Gastrocnemius medialis (tissue), 4 donors: ENCODE measurements at regions not wholly inside any gene's neighbourhood (a gene's known extent, or its start where the extent isn't known, plus 50 kb on each side); places are given as distances from the start of the nearest gene placed in this dataset.

Experiments
- ATAC-seq, 2 donors: fragments of 150-250 bp; one replicate each; pipeline ENCODE4 v1.9.1; 2016
- DNase-seq, 2 donors: peaks; one replicate each; pipeline ENCODE4 v3.0.0-alpha.2; 2019
- H3K27ac ChIP-seq, 4 donors: fragments of 200-600 bp; sonication (generic); 1 replicate in 1 of 4; 2 replicates in 3 of 4; pipeline ENCODE4 v1.5.1; 2016 to 2018; ENCODE audit warnings: mild to moderate bottlenecking in 2 of 4, moderate library complexity in 1 of 4
- H3K27me3 ChIP-seq, 3 donors: fragments of 200-600 bp; sonication (generic) in 2 of 3; 1 replicate in 1 of 3; 2 replicates in 2 of 3; pipeline versions ENCODE4 v1.5.1 to v1.6.0; 2016 to 2019; ENCODE audit warnings: mild to moderate bottlenecking in 1 of 3, moderate library complexity in 1 of 3
- H3K36me3 ChIP-seq, 2 donors: fragments of 200-600 bp; sonication (generic) in 1 of 2; one replicate each; pipeline ENCODE4 v1.5.1; 2017 to 2018
- H3K4me1 ChIP-seq, 2 donors: fragments of 200-600 bp; sonication (generic) in 1 of 2; one replicate each; pipeline ENCODE4 v1.5.1; 2016 to 2017; ENCODE audit warnings: mild to moderate bottlenecking in 2 of 2
- H3K4me3 ChIP-seq, 4 donors: fragments of 200-600 bp; sonication (generic) in 3 of 4; 1 replicate in 1 of 4; 2 replicates in 3 of 4; pipeline ENCODE4 v1.5.1; 2016 to 2019; ENCODE audit warnings: mild to moderate bottlenecking in 2 of 4
- H3K9me3 ChIP-seq, 3 donors: fragments of 200-600 bp; sonication (generic) in 2 of 3; 1 replicate in 1 of 3; 2 replicates in 2 of 3; pipeline ENCODE4 v1.5.1; 2016 to 2019
- POLR2A ChIP-seq, 2 donors: fragments of 450-650 bp; IDR thresholded peaks; one replicate each; pipeline ENCODE4 v1.6.1; 2017; ENCODE audit warnings: antibody characterized with exemption in 2 of 2, mild to moderate bottlenecking in 2 of 2, moderate library complexity in 2 of 2
- in situ Hi-C, 4 donors: fragments of 200-750 bp; cut with MboI; loops; one replicate each; pipeline versions ENCODE4 v1.15.0 to v1.8.0; 2017; ENCODE audit warnings: low sequenced_read_pairs in 4 of 4
- intact Hi-C: fragments of 100-400 bp; cut with DNase I; formaldehyde crosslinking; loops from one replicate; pipeline ENCODE4 v1.15.1; 2023; ENCODE audit warnings: low total_unique reads
- TF ChIP-seq, protein P1 (sequence below), 5 experiments: fragments of 450-650 bp in 3 of 5; fragments of 200-600 bp in 2 of 5; sonication (generic) in 2 of 5; IDR thresholded peaks in 4 of 5; conservative IDR thresholded peaks in 1 of 5; 1 replicate in 4 of 5; 2 replicates in 1 of 5; pipeline ENCODE4 v1.5.1; 2016 to 2019; ENCODE audit warnings: antibody characterized with exemption in 5 of 5, mild to moderate bottlenecking in 3 of 5, moderate library complexity in 3 of 5

DNA sequence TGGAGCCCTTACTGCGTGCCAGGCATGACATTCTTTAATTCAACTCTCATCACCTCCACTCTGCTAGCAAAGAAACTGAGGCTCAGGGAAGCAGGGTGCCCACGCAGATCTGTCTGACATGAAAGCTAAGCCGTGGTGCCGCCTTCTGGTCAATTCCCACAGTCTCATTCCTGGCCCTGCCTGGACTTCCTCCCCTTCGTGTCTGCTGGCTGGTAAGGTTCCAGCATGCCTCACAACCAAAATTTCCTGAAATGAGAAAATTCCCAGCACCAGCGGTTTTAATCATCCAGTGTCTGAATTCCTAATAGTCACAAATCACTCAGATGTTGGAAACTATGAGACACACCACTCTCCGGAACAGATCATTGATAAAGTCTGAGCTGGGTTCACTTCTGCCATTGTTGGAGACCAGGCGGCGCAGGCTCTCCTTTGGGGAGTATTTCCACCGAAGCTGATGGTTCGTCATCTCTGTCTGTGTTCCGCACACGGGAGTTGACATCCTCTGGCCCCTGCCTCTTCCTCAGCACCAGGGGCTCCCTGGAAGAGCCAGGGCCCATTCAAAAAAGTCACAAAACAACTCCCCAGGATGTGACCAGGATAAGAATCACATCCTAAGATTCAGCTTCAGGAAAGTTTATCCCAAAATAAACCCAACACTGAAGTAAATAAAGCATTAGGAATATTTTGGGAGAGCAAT lies 167.7 kb downstream of the PLPP3 start:
- Histone ChIP-seq H3K27ac (peak overlapping the region; percentile 7 to 25 (median 18)), H3K4me1 (no peaks in the 10 kb centered on the region), H3K36me3 (no peaks in the 10 kb centered on the region), H3K27me3 (no peaks in the 10 kb centered on the region), H3K9me3 (no peaks in the 10 kb centered on the region), H3K4me3 (no peak overlapping the region)
- intact Hi-C loops (no loop called here), in situ Hi-C loops (no loop called here)
- DNase-seq: no peak
- TF ChIP-seq, protein P1, sequence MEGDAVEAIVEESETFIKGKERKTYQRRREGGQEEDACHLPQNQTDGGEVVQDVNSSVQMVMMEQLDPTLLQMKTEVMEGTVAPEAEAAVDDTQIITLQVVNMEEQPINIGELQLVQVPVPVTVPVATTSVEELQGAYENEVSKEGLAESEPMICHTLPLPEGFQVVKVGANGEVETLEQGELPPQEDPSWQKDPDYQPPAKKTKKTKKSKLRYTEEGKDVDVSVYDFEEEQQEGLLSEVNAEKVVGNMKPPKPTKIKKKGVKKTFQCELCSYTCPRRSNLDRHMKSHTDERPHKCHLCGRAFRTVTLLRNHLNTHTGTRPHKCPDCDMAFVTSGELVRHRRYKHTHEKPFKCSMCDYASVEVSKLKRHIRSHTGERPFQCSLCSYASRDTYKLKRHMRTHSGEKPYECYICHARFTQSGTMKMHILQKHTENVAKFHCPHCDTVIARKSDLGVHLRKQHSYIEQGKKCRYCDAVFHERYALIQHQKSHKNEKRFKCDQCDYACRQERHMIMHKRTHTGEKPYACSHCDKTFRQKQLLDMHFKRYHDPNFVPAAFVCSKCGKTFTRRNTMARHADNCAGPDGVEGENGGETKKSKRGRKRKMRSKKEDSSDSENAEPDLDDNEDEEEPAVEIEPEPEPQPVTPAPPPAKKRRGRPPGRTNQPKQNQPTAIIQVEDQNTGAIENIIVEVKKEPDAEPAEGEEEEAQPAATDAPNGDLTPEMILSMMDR (IDR thresholded peaks at IDR 0.05 in 4 of 5, conservative IDR thresholded peaks at IDR 0.05 in 1 of 5): no peak
- TF ChIP-seq POLR2A (IDR thresholded peaks at IDR 0.05): no peak
- ATAC-seq: peak in 1 of 2 donors; percentile 33

DNA sequence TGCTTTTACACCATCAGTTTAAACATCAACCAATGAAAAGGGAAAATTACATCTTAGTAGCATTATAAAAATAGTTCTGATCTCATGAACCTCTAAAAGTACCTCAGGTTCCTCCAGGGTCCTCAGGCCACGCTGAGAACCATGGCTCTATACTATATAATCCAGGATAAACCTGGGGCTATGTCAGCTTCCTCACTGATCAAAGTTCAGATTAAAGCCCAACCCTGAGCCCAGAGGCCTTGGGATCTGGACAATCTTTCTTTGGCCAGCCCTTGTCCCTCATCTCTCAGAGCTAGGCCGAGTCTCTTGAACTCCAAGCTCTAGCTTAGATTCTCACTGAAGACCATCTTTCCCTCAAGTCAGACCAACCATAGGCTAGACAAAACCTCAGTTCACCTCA lies 168.3 kb downstream of the PLPP3 start:
- intact Hi-C loops (no loop called here), in situ Hi-C loops (no loop called here)
- peak overlapping the region in 3 of 4 donors; percentile 15 to 25 (median 17) for H3K27ac ChIP-seq
- no peaks in the 10 kb centered on the region for H3K36me3 ChIP-seq
- H3K27me3 ChIP-seq: no peaks in the 10 kb centered on the region
- ATAC-seq: no peak
- H3K4me1 ChIP-seq: no peaks in the 10 kb centered on the region
- no peak overlapping the region for H3K4me3 ChIP-seq
- no peak for DNase-seq
- H3K9me3 ChIP-seq: no peaks in the 10 kb centered on the region
- TF ChIP-seq POLR2A (IDR thresholded peaks at IDR 0.05): no peak
- TF ChIP-seq, protein P1 (IDR thresholded peaks at IDR 0.05 in 4 of 5, conservative IDR thresholded peaks at IDR 0.05 in 1 of 5): no peak

DNA sequence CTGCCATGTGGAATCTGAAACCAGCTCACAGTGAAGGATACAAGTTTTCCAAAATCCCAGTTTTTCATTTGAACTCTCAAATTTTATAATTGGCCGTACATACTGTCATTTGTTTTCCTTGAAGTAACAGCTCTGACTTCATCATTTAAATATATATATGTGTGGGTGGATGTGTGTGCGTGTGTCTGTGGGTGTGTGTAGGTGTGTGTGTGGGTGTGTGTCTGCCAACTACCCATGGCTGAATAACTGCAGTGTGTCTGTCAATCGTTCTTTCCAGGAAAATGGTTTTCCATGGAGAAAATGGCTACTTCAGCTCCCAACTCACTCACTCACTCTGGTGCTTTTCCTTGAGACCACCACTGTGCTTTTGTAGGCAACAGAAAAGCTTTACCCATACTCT lies 169.0 kb downstream of the PLPP3 start:
- DNase-seq (no peak), ATAC-seq (no peak)
- no peaks in the 10 kb centered on the region for H3K9me3 ChIP-seq
- H3K4me3 ChIP-seq: no peak overlapping the region
- no peaks in the 10 kb centered on the region for H3K4me1 ChIP-seq
- intact Hi-C loops: no loop called here
- no peak overlapping the region for H3K27ac ChIP-seq
- H3K27me3 ChIP-seq: no peaks in the 10 kb centered on the region
- in situ Hi-C loops: no loop called here
- no peaks in the 10 kb centered on the region for H3K36me3 ChIP-seq
- TF ChIP-seq, protein P1 (IDR thresholded peaks at IDR 0.05 in 4 of 5, conservative IDR thresholded peaks at IDR 0.05 in 1 of 5): no peak
- TF ChIP-seq POLR2A (IDR thresholded peaks at IDR 0.05): no peak

DNA sequence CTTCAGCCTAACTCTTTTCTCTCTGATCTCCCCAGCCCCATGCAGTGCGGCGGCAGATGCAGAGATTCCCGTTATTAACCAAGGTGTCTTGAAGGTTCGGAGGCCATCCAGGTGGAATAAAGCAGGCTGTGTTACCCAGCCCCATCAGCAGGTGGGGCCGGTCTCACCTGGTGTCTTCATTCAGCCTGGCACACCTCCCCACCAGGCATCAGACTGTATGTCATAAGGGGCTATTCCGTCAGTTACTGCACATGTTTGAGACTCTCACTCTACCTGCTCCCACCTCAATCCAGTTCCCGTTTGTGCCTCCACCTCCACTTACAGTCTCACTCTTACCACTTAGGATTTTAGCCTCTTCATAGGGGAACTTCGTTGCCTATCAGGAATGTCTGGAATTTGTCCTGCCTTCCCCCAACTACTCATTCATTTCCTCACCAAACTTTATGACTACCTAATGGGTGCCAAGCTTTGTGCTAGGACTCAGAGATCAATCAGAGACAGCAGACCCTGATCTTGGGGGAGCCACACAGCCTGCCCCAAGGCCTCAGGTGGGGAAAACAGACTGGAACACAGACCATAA lies 170.2 kb downstream of the PLPP3 start:
- Histone ChIP-seq H3K27ac (no peak overlapping the region), H3K4me3 (no peak overlapping the region), H3K4me1 (no peaks in the 10 kb centered on the region), H3K27me3 (no peaks in the 10 kb centered on the region), H3K36me3 (no peaks in the 10 kb centered on the region), H3K9me3 (no peaks in the 10 kb centered on the region)
- DNase-seq (peak in 1 of 2 donors; percentile 30), ATAC-seq (peak in 1 of 2 donors; percentile 54)
- intact Hi-C loops (loop anchor here (1.0 to 2.0 kb wide), 2 partner anchors 20 to 176 kb away; no protein-coding TSS in a partner anchor), in situ Hi-C loops (loop anchor here in 1 of 4 donors (10.0 kb wide), 1 partner anchor 176 kb away; no protein-coding TSS in a partner anchor)
- TF ChIP-seq, protein P1 (IDR thresholded peaks at IDR 0.05 in 4 of 5, conservative IDR thresholded peaks at IDR 0.05 in 1 of 5): peak; percentile 21 to 72 (median 41)
- no peak for TF ChIP-seq POLR2A (IDR thresholded peaks at IDR 0.05)
